ENCODE measurements at regions not wholly inside any gene's neighbourhood (a gene's known extent, or its start where the extent isn't known, plus 50 kb on each side); places are given as distances from the start of the nearest gene placed in this dataset.
"Not testable (repeated sequence)": the region's sequence is repeated elsewhere in the genome, so short reads cannot be mapped to it uniquely, and the experiment has no call there.

DNA sequence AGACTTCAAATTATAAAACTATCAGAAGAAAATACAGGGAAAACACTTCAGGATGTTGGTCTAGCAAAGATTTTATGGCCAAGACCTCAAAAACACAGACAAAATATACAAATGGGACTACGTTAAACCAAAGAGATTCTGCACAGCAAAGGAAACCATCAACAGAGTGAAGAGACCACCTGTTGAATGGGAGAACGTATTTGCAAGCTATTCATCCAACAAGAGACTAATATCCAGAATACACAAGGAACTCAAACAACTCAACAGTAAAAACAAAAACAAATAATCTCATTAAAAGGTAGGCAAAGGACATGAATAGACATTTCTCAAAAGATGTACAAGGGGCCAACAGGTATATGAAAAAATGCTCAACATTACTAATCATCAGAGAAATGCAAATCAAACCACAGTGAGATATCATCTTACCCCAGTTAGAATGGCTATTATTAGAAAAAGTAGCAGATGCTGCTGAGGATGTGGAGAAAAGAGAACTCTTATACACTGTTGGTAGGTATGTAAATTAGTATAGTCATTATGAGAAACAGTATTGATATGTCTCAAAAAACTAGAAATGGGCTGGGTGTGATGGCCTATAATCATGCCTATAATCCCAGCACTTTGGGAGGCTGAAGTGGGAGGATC is 112.6 kb downstream of the LRIG2 start:
- DNase-seq (ENCODE audit: low read depth, low spot score): no peak
- H3K4me3 ChIP-seq (ENCODE audit: low read length): no peak overlapping the region

- no peak overlapping the region for H3K4me3 ChIP-seq (ENCODE audit: low read length)
Observed at GRCh38 chr1:113190078-113190477, 117.1 kb downstream of the LRIG2 start.

GRCh38 chr1:113190930-113191329 is 117.9 kb downstream of the LRIG2 start:
- H3K4me3 ChIP-seq (ENCODE audit: low read length): no peak overlapping the region
- DNase-seq (ENCODE audit: low read depth, low spot score): no peak

More at GRCh38 chr1:113190078-113190477, 117.1 kb downstream of the LRIG2 start:
- DNase-seq (ENCODE audit: low read depth, low spot score): no peak

DNA sequence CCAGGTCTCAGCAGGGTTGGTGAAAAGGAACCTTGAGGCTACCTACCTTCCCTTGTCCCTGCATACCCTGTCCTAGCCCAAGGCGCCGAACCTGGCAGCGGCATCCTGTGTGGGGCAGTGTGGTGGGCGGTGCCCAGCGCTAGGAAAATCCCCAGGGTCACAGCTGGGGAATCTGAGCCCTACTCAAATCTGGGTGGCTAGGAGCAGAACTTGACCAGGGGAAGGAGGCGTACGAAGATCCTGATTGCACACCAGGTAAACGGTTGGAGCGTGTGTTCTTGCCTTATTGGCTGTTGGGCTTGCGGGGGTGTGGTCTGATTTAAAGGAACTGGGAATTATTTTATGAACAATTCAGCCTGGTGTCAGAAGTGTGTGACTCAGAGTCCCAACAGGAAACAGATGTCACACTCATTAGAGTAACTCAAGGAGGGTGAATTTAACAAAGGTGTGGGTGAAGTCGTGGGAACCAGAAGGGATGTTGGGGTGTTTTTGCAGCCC is 118.6 kb downstream of the LRIG2 start:
- H3K4me3 ChIP-seq (ENCODE audit: low read length): no peak overlapping the region
- peak; percentile 9 for DNase-seq (ENCODE audit: low read depth, low spot score)

- no peak overlapping the region for H3K4me3 ChIP-seq (ENCODE audit: low read length)
- DNase-seq (ENCODE audit: low read depth, low spot score): no peak
Observed at GRCh38 chr1:113192242-113192641, 119.2 kb downstream of the LRIG2 start.

DNA sequence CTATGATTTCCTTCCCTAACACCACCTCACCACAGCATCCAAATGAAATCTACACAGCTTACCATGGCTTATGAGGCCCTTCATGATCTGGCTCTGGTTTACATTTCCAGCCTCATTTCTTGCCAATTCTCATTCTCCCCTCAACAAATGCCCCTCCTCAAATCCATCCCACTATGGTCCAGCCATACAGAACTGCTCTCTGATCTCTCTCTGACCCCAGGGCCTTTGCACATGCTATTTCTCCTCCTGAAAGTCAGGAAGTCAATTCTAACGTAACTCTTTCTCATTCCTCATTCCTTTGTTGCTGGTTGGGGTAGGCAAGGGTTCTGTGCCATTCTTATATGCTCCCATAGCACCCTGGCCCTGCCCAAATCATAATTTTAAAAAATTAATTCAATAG is 120.0 kb downstream of the LRIG2 start:
- H3K4me3 ChIP-seq (ENCODE audit: low read length): no peak overlapping the region

GRCh38 chr1:113194846-113195830 is 122.1 kb downstream of the LRIG2 start:
- H3K4me3 ChIP-seq (ENCODE audit: low read length): no peak overlapping the region
- no peak for DNase-seq (ENCODE audit: low read depth, low spot score)

More for the DNA sequence above, 120.0 kb downstream of the LRIG2 start:
- no peak for DNase-seq (ENCODE audit: low read depth, low spot score)

- no peak overlapping the region for H3K4me3 ChIP-seq (ENCODE audit: low read length)
- no peak for DNase-seq (ENCODE audit: low read depth, low spot score)
Observed at GRCh38 chr1:113197719-113198330, 124.8 kb downstream of the LRIG2 start.

DNA sequence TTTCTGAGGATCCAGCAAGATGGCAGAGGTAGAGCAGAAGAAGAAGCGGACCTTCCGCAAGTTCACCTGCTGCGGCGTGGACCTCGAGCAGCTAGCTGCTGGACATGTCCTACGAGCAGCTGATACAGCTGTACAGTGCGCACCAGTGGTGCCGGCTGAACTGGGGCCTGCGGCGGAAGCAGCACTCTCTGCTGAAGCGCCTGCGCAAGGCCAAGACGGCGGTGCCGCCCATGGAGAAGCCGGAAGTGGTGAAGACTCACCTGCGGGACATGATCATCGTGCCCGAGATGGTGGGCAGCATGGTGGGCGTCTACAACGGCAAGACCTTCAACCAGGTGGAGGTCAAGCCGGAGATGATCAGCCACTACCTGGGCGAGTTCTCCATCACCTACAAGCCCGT is 125.8 kb downstream of the LRIG2 start:
- DNase-seq (ENCODE audit: low read depth, low spot score): no peak

GRCh38 chr1:113199760-113200455 is 126.9 kb downstream of the LRIG2 start:
- no peak for DNase-seq (ENCODE audit: low read depth, low spot score)
- H3K4me3 ChIP-seq (ENCODE audit: low read length): no peak overlapping the region

More for the DNA sequence above, 125.8 kb downstream of the LRIG2 start:
- H3K4me3 ChIP-seq (ENCODE audit: low read length): no peak overlapping the region

DNA sequence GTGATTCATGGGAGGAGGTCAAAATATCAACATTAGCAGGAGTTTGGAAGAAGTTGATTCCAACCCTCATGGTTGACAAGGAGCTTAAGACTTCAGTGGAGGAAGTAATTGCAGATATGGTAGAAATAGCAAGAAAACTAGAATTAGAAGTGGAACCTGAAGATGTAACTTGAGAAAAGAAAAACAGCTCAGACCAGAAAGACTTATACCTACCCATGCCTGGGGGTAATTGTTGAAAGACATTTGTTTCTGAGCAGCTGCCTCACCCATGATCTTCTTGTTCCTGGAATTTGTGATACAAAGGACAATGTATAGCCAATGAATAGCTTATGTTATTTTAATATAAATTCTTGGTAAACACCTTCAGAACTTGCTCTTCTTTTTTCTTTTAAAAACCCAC is 128.6 kb downstream of the LRIG2 start:
- no peak overlapping the region for H3K4me3 ChIP-seq (ENCODE audit: low read length)
- no peak for DNase-seq (ENCODE audit: low read depth, low spot score)

DNA sequence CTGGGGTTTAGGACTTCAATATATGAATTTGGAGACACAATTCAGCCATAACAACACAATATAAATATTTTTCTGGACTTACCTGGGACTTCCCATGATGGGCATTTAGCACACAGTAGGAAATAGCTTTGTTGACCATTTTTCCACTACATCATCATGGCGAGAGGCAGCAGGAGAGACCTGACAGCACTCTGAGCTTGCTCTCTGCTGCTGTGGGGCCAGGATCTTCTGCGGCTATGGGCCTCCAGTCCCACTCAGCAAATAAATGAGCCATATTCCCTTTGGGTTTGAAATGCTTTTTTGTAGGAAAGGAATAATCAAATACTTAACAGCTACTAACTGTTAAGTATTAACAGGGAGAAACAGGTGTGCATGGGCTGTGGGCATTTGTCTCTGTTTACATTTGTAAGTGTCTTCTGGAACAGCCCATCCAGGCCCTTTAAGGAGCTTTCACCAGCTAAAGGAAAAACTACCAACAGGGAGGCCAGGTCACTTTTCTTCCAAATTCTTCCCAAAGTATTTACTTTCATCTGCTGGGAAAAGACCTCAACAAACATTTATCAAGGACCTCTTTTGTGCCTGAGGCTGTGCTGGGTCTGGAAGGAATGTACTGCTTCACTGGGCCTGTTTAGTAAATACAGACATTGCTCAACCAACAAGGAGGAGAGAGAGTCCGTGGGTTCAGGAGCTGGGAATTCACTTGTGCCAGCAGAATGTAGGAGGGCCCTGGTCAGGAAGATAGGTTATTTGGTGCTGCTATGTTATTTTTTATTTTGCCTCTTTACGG is 133.2 kb downstream of the LRIG2 start:
- H3K4me3 ChIP-seq (ENCODE audit: low read length): no peak overlapping the region
- DNase-seq (ENCODE audit: low read depth, low spot score): no peak

DNA sequence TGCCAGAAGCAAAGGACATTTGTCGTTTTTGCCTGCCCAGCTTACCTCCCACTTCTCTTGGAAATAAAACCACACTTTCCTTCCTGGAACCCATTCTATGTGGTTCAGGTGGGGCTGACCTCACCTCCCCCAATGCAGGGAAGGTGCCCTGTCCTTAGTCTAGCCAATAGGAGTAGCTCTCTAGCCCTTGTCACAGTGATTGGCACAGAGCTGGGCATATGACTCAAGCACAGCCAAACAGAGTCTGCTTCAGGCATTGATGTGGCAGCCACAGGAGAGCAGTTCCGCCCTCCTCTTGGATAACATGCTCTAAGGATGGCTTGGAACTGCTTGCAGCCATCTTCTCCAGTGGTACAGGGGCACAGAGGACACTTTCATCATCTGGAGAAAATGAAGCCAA is 134.0 kb downstream of the LRIG2 start:
- DNase-seq (ENCODE audit: low read depth, low spot score): peak; percentile 5
- H3K4me3 ChIP-seq (ENCODE audit: low read length): no peak overlapping the region

- H3K4me3 ChIP-seq (ENCODE audit: low read length): no peak overlapping the region
- DNase-seq (ENCODE audit: low read depth, low spot score): no peak
Observed at GRCh38 chr1:113207457-113207856, 134.5 kb downstream of the LRIG2 start.

GRCh38 chr1:113208425-113208824 is 135.4 kb downstream of the LRIG2 start:
- DNase-seq (ENCODE audit: low read depth, low spot score); H3K4me3 ChIP-seq (ENCODE audit: low read length): not testable (repeated sequence)

GRCh38 chr1:113210248-113210647 is 137.2 kb downstream of the LRIG2 start:
- H3K4me3 ChIP-seq (ENCODE audit: low read length): no peak overlapping the region
- no peak for DNase-seq (ENCODE audit: low read depth, low spot score)

DNA sequence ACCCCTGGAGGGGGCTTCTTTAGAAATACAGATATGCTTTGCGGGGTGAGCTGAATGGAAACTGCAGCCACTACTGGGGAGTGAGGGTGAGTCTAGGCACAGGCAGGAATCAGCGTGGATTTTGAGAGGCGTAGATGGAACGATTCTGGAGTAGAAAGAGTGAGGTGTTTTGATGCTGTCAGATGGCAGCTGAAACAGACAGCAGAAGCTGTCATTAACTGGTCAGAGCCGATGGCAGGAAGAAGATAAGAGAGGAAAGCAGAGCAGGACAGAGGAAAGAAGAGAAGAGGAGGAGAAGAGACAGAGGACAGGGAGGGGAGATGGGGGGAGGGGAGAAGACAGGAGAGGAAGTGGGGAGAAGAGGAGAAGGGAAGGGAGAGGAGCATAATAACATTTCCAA is 138.5 kb downstream of the LRIG2 start:
- no peak overlapping the region for H3K4me3 ChIP-seq (ENCODE audit: low read length)
- DNase-seq (ENCODE audit: low read depth, low spot score): no peak

- no peak overlapping the region for H3K4me3 ChIP-seq (ENCODE audit: low read length)
- no peak for DNase-seq (ENCODE audit: low read depth, low spot score)
Observed at GRCh38 chr1:113215015-113215414, 142.0 kb downstream of the LRIG2 start.
